Right atrium auricular region (tissue), 2 donors: ENCODE measurements at regions not wholly inside any gene's neighbourhood (a gene's known extent, or its start where the extent isn't known, plus 50 kb on each side); places are given as distances from the start of the nearest gene placed in this dataset.
"Not testable (repeated sequence)": the region's sequence is repeated elsewhere in the genome, so short reads cannot be mapped to it uniquely, and the experiment has no call there.

Experiments used
- DNase-seq: peaks from one replicate; pipeline ENCODE4 v3.0.0-alpha.2; 2019; ENCODE audit warnings: low spot score
- H3K27ac ChIP-seq, 2 donors: fragments of 200-600 bp; sonication (generic); 1 replicate in 1 of 2; 2 replicates in 1 of 2; pipeline ENCODE4 v1.5.1; 2016 to 2019
- H3K27me3 ChIP-seq, 2 donors: fragments of 200-600 bp; sonication (generic); one replicate each; pipeline versions ENCODE4 v1.5.1 to v1.6.0; 2017 to 2019
- H3K36me3 ChIP-seq: fragments of 200-600 bp; sonication (generic); one replicate; pipeline ENCODE4 v1.5.1; 2016
- H3K4me1 ChIP-seq, 2 donors: fragments of 200-600 bp; sonication (generic); one replicate each; pipeline versions ENCODE4 v1.5.1 to v1.6.0; 2017 to 2019
- H3K4me3 ChIP-seq, 2 donors: fragments of 200-600 bp; sonication (generic); 1 replicate in 1 of 2; 2 replicates in 1 of 2; pipeline ENCODE4 v1.5.1; 2017 to 2019; ENCODE audit warnings: mild to moderate bottlenecking in 1 of 2, moderate library complexity in 1 of 2
- H3K9me3 ChIP-seq, 2 donors: fragments of 200-600 bp; sonication (generic); one replicate each; pipeline ENCODE4 v1.5.1; 2019
- TF ChIP-seq, protein P1 (sequence below), 2 donors: fragments of 200-600 bp; sonication (generic); IDR thresholded peaks; one replicate each; pipeline ENCODE4 v1.5.1; 2019; ENCODE audit warnings: antibody characterized with exemption in 2 of 2

DNA sequence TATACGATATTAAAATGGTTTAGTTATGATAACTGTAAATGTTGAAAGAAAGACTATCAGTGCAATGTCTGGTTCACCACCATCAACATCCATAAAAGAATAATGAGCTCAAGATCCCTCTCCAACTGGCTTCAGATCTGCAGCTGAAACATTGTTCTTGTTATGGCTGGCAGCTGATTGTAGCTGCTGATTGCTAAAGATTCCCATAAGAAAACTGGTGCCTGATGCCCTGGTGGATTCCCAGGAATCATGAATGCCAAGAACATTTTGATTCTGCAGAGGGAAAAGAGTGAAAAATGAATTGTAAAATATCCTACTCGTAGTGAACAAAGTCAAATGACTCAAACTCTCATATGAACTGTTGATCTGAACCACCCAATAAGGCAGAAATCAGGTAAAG is 1160.2 kb downstream of the EPHA7 start:
- H3K27ac ChIP-seq, result no peak overlapping the region
- no peaks in the 10 kb centered on the region for H3K27me3 ChIP-seq
- H3K4me3 ChIP-seq, result no peak overlapping the region
- H3K4me1 ChIP-seq, result no peaks in the 10 kb centered on the region
- no peaks in the 10 kb centered on the region for H3K9me3 ChIP-seq
- no peaks in the 10 kb centered on the region for H3K36me3 ChIP-seq
- TF ChIP-seq, protein P1, sequence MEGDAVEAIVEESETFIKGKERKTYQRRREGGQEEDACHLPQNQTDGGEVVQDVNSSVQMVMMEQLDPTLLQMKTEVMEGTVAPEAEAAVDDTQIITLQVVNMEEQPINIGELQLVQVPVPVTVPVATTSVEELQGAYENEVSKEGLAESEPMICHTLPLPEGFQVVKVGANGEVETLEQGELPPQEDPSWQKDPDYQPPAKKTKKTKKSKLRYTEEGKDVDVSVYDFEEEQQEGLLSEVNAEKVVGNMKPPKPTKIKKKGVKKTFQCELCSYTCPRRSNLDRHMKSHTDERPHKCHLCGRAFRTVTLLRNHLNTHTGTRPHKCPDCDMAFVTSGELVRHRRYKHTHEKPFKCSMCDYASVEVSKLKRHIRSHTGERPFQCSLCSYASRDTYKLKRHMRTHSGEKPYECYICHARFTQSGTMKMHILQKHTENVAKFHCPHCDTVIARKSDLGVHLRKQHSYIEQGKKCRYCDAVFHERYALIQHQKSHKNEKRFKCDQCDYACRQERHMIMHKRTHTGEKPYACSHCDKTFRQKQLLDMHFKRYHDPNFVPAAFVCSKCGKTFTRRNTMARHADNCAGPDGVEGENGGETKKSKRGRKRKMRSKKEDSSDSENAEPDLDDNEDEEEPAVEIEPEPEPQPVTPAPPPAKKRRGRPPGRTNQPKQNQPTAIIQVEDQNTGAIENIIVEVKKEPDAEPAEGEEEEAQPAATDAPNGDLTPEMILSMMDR (IDR thresholded peaks at IDR 0.05), result no peak
- DNase-seq, result no peak

DNA sequence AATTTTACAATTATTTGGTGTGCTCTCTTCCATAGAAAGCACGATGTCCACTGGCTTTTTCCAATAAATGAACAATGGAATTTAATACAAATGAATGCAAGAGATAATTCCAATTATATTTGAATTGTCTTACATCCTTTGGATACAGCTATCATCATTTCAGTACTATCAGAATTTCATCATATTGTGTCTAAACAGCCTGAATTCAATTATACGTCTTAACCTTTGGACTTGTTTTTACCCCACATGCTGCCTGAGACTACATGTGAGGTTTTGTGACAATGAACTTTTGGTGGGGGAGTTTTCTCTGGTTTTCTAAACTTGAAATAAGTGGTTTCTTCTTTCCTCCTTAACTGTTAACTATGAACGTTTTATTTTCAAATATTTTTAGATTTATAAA is 1176.0 kb downstream of the EPHA7 start:
- Histone ChIP-seq H3K27ac (no peak overlapping the region), H3K27me3 (no peaks in the 10 kb centered on the region), H3K4me3 (no peak overlapping the region), H3K9me3 (no peaks in the 10 kb centered on the region), H3K4me1 (no peaks in the 10 kb centered on the region), H3K36me3 (no peaks in the 10 kb centered on the region)
- no peak for DNase-seq
- TF ChIP-seq, protein P1 (IDR thresholded peaks at IDR 0.05), result no peak

DNA sequence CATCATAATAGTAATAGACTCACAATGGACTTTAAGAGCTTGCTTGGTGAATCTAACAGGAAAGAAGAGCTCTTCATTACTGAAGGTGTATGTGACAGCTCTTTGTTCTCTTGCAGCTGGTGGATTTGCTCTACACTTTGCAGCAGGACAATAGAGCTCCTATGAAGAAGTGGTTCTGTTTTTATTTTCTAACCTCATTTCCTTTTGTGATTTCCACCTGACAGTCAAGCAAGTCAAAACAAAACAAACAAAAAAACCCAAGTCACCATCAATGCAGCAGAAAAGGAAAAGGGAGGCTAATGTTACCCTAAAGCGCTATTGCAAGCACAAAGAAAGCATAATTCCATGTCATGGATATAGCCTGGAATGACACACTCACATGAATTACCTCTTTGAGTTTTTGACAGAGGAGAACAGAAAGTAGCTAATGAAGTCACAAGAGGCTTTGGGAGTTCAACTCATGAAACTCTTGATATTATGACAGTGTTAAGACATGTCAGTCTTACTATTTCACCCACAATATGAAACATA is 1188.1 kb downstream of the EPHA7 start:
- no peaks in the 10 kb centered on the region for H3K27me3 ChIP-seq
- H3K9me3 ChIP-seq, result no peaks in the 10 kb centered on the region
- TF ChIP-seq, protein P1 (IDR thresholded peaks at IDR 0.05), result no peak
- no peak overlapping the region for H3K4me3 ChIP-seq
- no peak for DNase-seq
- no peaks in the 10 kb centered on the region for H3K36me3 ChIP-seq
- no peak overlapping the region for H3K27ac ChIP-seq
- no peaks in the 10 kb centered on the region for H3K4me1 ChIP-seq

DNA sequence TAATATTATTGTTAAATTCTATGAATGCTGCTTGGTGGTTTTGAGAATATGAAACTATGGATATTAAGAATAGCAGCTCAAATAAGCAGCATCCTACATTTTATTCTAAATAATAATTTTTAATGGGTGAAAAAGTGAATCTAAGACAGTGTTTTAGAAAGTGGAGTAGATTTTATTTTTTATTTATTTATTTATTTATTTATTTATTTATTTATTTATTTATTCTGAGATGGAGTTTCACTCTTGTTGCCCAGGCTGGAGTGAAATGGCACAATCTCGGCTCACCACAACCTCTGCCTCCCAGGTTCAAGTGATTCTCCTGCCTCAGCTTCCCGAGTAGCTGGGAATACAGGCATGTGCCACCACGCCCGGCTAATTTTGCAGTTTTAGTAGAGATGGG is 1199.4 kb downstream of the EPHA7 start:
- not testable (repeated sequence) for H3K4me3 ChIP-seq, DNase-seq, H3K36me3 ChIP-seq, H3K4me1 ChIP-seq, H3K9me3 ChIP-seq, H3K27ac ChIP-seq, H3K27me3 ChIP-seq

DNA sequence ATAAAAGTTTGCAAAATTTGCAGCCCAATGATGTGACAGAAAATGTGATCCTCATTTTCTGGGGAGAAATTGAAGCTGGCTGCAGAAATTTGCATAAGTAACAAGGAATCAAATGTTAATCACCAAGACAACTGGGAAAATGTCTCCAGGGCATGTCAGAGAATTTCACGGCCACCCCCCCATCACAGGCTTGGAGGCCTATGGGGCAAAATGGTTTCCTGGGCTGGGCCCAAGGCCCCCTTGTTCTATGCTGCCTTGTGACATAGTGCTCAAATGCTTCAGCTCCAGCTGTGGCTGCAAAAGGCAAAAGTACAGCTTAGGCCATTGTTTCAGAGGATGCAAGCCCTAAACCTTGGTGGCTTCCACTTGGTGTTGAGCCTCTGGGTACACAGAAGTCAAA is 1202.6 kb downstream of the EPHA7 start:
- DNase-seq, result no peak
- no peaks in the 10 kb centered on the region for H3K36me3 ChIP-seq
- no peaks in the 10 kb centered on the region for H3K4me1 ChIP-seq
- H3K9me3 ChIP-seq, result peaks cover 0 to 9% of the 10 kb centered on the region in 2 donors
- TF ChIP-seq, protein P1 (IDR thresholded peaks at IDR 0.05), result no peak
- no peaks in the 10 kb centered on the region for H3K27me3 ChIP-seq
- no peak overlapping the region for H3K4me3 ChIP-seq
- H3K27ac ChIP-seq, result no peak overlapping the region

DNA sequence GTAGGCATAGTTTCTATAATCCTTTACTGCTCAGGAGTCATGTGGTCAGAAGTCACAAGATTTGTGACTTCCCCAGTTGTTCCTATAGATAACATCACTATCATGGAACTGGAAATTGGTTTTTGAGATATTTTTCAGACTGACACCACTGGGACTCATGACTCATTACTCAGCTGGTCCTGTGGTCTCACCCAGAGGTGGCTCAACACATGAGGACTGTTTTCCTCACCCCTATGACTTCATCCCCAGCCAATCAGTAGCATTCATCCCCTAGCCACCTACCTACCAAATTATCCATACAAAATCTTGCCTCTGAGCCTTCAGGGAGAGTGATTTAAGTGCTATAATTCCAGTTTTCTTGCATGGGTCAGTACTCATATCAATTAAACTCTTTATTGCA is 1217.7 kb downstream of the EPHA7 start:
- H3K9me3 ChIP-seq, result no peaks in the 10 kb centered on the region
- no peak overlapping the region for H3K27ac ChIP-seq
- H3K27me3 ChIP-seq, result no peaks in the 10 kb centered on the region
- H3K4me3 ChIP-seq, result no peak overlapping the region
- TF ChIP-seq, protein P1 (IDR thresholded peaks at IDR 0.05), result no peak
- no peaks in the 10 kb centered on the region for H3K36me3 ChIP-seq
- no peak for DNase-seq
- H3K4me1 ChIP-seq, result no peaks in the 10 kb centered on the region
